ENCODE measurements at regions not wholly inside any gene's neighbourhood (a gene's known extent, or its start where the extent isn't known, plus 50 kb on each side); places are given as distances from the start of the nearest gene placed in this dataset.

DNA sequence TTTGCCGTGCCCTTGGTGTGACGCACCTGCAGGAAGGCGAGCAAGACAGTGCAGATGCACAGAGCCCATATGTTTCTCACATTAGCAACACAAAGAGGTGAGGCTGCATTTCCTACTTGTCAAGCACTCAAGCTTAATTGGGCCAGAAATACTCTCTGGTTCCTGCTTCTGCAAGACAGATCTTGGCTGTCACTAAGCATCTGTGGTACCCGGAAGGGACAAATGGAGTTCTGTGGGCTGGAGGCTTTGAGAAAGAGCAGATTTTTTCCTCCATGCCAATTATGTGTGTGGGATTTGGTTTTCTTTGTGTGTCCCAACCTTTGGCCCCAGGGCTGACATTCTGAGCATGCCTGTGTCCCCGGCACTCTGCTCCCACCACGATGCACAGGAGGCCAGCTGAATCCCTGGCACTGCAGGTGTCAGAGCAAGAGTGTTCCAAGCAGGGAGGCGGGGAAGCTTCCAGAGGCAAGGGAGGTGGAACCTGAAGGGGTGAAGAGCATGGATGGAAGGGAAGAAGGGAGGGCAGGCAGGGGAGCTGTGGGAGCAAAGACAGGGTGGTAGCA lies 52.0 kb upstream of the STUM start:
- Histone ChIP-seq H3K9me3 (no peaks in the 10 kb centered on the region), H3K27ac (no peak overlapping the region), H3K36me3 (no peaks in the 10 kb centered on the region), H3K4me3 (no peak overlapping the region), H3K4me1 (no peaks in the 10 kb centered on the region), H3K27me3 (no peaks in the 10 kb centered on the region), H3K9ac (ENCODE audit: low read depth in 2 of 2, low read length in 2 of 2) (no peak overlapping the region)
- no peak for TF ChIP-seq CTCF (IDR thresholded peaks at IDR 0.05)
- intact Hi-C loops (cut with DNase I) = no loop called here
- no peak for DNase-seq

- Histone ChIP-seq H3K4me1 (no peaks in the 10 kb centered on the region), H3K27me3 (no peaks in the 10 kb centered on the region), H3K9ac (ENCODE audit: low read depth in 2 of 2, low read length in 2 of 2) (no peak overlapping the region), H3K27ac (no peak overlapping the region), H3K9me3 (no peaks in the 10 kb centered on the region), H3K4me3 (no peak overlapping the region), H3K36me3 (no peaks in the 10 kb centered on the region)
- intact Hi-C loops (cut with DNase I) = no loop called here
- no peak for DNase-seq
- no peak for TF ChIP-seq CTCF (IDR thresholded peaks at IDR 0.05)
Observed at GRCh38 chr1:226497276-226497833, 51.2 kb upstream of the STUM start.

GRCh38 chr1:226497991-226498639 lies 50.4 kb upstream of the STUM start:
- Histone ChIP-seq H3K4me3 (no peak overlapping the region), H3K4me1 (no peaks in the 10 kb centered on the region), H3K27me3 (no peaks in the 10 kb centered on the region), H3K9me3 (no peaks in the 10 kb centered on the region), H3K27ac (no peak overlapping the region), H3K36me3 (no peaks in the 10 kb centered on the region), H3K9ac (ENCODE audit: low read depth in 2 of 2, low read length in 2 of 2) (no peak overlapping the region)
- no peak for DNase-seq
- intact Hi-C loops (cut with DNase I) = no loop called here
- TF ChIP-seq CTCF (IDR thresholded peaks at IDR 0.05) = no peak

DNA sequence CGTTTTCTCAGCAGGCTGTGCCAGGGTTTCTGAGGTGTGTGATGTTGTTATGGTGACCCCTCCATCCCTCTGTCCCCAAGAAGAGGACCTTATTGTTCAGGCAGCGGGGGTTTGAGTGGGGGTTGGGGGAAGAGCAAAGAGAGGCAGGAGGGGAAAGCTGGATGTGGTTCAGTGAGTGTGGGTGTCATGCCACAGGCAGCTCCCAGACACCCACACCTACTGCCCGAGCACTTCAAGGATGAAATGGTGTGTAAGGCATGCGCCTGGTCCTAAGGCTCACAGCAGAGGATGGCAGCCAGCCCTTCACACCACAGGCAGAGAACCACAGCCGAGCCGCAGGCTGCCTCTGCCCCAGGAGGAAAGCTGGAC lies 49.9 kb upstream of the STUM start:
- Histone ChIP-seq H3K27ac (no peak overlapping the region), H3K36me3 (no peaks in the 10 kb centered on the region), H3K4me1 (no peaks in the 10 kb centered on the region), H3K9me3 (no peaks in the 10 kb centered on the region), H3K4me3 (no peak overlapping the region), H3K9ac (ENCODE audit: low read depth in 2 of 2, low read length in 2 of 2) (no peak overlapping the region), H3K27me3 (no peaks in the 10 kb centered on the region)
- intact Hi-C loops (cut with DNase I) = no loop called here
- no peak for TF ChIP-seq CTCF (IDR thresholded peaks at IDR 0.05)
- DNase-seq = no peak
